Activated CD8-positive, alpha-beta memory T cell treated with anti-CD3 and anti-CD28 coated beads for 1 hour (primary cell): ENCODE measurements at regions not wholly inside any gene's neighbourhood (a gene's known extent, or its start where the extent isn't known, plus 50 kb on each side); places are given as distances from the start of the nearest gene placed in this dataset.
"Not testable (repeated sequence)": the region's sequence is repeated elsewhere in the genome, so short reads cannot be mapped to it uniquely, and the experiment has no call there.

ENCODE experiments used
- DNase-seq, 2 donors: peaks; one replicate each; pipeline ENCODE4 v3.0.0-alpha.2; 2020; ENCODE audit warnings: low read depth in 1 of 2; ENCODE audit errors: extremely low read depth in 1 of 2

- no peak for DNase-seq
Measured at GRCh38 chr16:80092681-80093080, 448.1 kb upstream of the DYNLRB2 start.

- not testable (repeated sequence) for DNase-seq
Measured at GRCh38 chr16:80091453-80091852, 449.3 kb upstream of the DYNLRB2 start.

DNA sequence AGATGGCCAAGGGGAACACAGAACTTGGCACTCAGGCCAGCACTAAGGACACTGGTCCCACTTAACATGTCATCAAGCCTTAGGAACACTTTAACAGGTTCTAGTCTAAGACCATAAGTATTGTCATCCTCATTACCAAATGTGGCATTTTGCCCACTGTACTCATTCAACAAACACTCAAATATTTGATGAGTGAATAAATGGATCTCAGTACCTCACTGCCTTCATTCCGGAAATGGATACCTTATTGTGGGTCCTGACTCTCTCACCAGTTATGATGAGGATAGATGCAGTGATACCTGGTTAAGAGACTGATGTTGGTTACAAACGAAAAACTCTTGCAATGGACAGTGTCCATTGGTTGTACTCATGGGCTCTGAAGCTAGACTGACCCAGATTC is 455.2 kb upstream of the DYNLRB2 start:
- DNase-seq = no peak

GRCh38 chr16:80084614-80085013 is 456.2 kb upstream of the DYNLRB2 start:
- no peak for DNase-seq

DNA sequence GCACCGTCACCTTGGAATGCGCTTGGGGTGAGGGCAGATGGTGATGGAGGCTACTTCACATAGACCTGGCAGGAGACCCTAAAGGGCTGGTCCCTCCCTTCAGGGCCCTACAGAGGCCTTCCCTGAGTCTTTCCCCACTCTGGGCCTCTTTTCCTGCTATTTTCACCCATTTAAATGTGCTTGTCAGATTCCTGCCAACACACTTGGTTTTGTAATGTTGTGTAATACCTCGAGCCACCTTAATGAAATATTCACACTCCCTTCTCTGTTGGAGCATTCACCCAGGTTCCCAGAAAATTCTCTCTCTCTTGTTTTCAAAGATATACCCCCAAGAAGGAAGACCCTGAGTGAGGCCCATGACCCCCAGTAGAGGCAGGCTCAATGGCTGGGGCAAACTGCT is 456.6 kb upstream of the DYNLRB2 start:
- DNase-seq = no peak

GRCh38 chr16:80082906-80083305 is 457.9 kb upstream of the DYNLRB2 start:
- no peak for DNase-seq

- DNase-seq = no peak
Measured at GRCh38 chr16:80081846-80082245, 458.9 kb upstream of the DYNLRB2 start.

DNA sequence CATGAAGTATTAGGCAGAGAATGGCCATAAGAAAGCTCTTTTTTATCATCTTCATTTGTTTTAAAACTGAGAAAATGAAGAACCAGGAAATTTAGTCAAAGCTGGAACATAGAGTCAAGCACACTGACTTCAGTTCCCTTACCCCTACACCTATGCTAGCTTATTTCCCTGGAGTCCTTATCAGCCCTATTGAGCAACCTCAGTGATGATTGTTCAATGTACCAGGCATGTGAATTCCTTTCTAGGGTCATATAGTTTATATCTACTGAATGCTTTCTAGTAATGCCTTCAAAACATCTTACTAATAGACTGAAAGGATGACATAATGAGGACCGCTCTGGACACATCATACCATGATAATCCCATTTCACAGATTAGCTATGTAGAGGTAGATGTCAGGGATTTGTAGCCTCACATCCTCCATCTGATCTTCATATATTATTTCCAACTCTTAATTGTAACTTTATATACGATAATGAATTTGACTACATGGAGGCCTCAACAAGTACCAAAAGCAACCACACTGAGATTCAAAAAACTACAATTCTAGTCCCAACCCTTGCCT is 460.4 kb upstream of the DYNLRB2 start:
- DNase-seq = no peak

DNA sequence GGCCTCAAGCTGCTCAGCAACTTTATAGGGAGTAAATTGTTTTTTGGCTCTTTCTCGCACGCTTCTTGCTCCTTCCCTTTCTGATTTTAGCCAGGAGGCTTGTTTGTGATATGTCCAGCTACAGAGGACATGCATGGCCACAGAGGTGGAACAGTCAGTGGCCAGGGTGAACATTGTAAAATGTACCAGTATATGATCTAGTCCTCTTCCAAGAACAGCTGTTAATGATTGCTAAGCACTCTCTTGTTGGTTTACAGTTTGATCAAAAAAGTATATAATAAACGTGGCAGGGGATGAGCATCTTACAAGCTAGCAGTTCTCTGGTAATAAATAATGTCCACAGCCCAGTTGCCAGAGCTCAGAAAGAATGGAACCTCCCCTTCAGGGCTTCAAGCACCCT is 461.7 kb upstream of the DYNLRB2 start:
- no peak for DNase-seq

- no peak for DNase-seq
Measured at GRCh38 chr16:80077696-80078095, 463.1 kb upstream of the DYNLRB2 start.

- no peak for DNase-seq
Measured at GRCh38 chr16:80074329-80074728, 466.5 kb upstream of the DYNLRB2 start.

DNA sequence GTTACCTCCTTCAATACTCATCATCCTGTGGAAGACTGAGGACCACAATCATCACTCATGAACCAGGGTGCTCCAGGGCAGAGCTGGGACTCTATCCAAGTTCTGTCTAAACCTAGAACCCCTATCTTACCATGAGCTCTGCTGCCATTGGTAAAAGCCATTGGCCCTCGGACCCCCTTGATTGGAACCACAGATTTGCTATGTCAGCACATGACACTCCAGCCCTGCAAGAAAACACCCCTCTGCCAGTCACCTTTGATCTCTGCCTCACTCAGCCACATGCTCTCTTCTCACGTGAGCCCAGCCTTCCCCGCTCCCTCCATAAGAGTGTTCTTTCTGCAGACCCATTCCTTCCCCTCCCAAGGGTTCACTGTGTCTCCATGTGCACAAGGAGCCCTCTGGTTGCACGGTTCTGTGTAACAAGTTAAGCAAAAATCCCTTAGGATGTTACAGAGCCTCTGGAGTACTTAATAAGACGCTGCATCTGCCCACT is 468.8 kb upstream of the DYNLRB2 start:
- no peak for DNase-seq

DNA sequence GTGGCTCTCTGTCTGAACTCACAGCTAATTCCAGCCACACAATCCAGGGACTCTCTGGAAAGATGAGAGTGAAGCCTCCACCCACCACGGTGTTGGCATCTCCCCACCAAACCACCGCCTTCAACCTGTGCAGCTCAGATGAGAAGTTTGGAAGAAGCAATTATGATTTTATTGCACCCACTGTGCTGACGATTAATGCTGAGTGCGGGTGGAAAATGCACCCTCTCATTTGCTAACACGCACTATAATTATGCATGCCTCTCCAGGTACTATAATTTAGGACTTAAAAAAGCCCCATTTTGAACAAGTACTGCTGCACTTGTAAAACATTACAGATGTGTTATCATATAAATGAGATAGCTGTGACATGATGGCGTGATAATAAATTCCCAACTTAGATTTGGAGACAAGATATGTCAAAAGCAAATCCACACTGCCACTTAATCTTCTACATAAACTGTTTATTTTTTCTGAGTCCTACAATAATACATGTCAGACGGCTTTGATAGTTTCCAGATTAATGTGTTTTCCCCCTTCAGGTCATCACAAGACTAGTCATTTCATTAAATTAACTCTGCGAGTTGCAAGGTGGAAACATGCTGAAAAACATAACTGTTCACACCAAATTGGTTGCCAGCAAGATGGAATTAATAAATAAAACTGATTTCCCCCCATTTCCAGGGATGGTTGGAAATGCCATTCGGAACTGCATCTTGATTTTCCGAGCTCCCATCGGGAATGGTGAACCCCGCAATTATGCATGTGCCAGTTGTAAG is 466.5 kb upstream of the MAF start:
- no peak for DNase-seq

GRCh38 chr16:80065541-80065940 is 465.0 kb upstream of the MAF start:
- no peak for DNase-seq

DNA sequence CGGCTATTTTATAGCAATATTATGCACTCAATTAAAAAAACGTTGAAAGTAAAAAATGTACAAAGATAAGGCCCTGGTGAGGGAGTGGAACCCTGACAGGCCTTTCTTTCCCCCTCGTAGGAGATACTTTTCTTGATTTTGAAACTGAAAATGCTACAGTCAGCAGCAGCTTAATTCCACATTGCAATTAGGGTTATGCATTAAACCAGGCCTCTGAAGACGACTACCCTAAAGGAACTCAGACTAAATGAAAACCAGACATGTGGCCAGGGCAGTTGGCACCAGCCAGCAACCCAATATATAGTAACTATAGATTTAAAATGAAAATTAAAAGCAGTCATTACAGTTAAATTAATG is 463.2 kb upstream of the MAF start:
- DNase-seq = no peak

- no peak for DNase-seq
Measured at GRCh38 chr16:80063031-80063712, 462.6 kb upstream of the MAF start.

- no peak for DNase-seq
Measured at GRCh38 chr16:80062361-80063030, 462.0 kb upstream of the MAF start.

DNA sequence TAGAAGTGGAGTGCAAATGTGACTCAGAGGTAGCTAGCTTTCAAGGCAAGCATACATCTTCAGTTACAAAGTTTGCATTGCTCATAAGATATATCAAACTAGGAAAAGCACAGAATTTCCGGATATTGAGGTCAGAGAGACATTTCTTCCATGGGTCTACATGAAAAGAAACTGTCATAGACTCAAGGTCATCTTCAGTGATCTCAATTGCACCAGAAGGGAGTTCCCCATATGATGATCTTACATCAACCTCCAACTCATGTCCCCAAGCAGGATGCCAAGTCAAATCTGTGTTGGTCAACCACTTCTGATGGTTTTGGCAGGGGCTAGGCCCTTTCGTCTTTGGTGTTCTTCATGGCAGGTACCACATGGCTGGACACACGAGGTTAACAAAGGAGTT is 459.9 kb upstream of the MAF start:
- no peak for DNase-seq

DNA sequence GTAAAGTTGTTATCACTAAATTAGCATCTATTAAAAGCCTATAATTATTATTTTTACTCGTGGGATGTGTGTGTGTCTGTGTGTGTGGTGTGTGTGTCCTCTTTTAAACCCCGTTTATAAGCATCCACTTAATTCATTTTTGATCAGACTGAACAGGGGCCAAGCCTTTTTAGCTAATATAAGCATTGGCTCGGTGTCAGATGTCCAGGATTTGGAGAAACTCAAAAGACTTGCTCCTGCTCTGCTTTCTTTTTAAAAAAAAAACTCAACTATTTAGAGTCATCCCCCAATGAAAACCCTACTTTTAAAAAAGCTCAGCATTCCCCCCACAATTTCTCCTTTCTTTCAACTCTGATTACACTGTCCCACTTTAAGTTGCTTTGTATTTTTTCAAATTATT is 459.3 kb upstream of the MAF start:
- no peak for DNase-seq

DNA sequence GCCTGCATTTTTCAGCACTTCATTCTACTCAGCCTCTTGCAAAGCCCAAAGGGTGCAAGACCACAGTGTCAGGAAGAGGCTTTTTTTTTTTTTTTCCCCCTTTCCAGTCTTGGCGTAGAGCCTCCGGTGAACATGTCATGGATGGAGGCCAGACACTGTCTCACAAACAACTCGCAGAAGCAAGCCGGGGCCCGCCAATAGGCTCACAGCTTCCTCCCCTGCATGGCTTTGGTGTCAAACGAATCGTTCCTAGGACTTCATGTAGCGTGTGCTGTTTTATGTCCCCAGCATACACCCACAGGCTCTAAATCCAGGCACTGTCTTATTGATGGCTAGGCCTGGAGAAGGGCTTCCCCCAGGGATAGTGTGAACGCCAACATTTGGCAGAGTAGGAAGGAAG is 457.7 kb upstream of the MAF start:
- DNase-seq = no peak

DNA sequence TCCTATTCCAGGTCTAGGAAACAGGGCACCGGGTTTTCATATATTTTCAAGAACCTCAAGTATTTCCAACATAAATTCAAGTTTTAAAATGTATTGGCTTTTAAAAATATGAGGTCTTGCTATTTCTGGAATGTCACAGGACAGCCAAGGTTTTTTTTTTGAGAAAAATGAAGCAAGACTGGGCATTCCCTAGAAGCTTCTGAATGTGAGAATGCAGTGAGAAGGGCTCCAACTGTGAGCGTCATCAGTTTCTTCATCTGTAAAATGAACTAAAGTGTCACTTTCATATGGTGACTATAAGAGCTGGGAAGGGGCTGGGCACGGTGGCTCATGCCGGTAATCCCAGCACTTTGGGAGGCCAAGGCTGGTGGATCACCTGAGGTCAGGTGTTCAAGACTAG is 455.8 kb upstream of the MAF start:
- no peak for DNase-seq

- no peak for DNase-seq
Measured at GRCh38 chr16:80055831-80056230, 455.3 kb upstream of the MAF start.
